Activated CD8-positive, alpha-beta memory T cell treated with anti-CD3 and anti-CD28 coated beads, Interleukin-2, amount 10 ng/mL, durations not matched to agents 7 days and 5 days (primary cell): ENCODE measurements at regions not wholly inside any gene's neighbourhood (a gene's known extent, or its start where the extent isn't known, plus 50 kb on each side); places are given as distances from the start of the nearest gene placed in this dataset.

Experiments used
- ATAC-seq: fragments of 150-1000 bp; cut with Tn5 transposase; one replicate; pipeline ENCODE4 v1.10.0; 2021; ENCODE audit warnings: moderate library complexity
- CTCF ChIA-PET: fragments of 350-600 bp; sonication (Branson Sonifier 250); formaldehyde crosslinking; loops from one replicate; lab custom pipeline; 2021; ENCODE audit warnings: antibody characterized with exemption; lab: Charles Lee
- DNase-seq: peaks from one replicate; pipeline ENCODE4 v3.0.0-alpha.2; 2020
- H3K27ac Mint-ChIP-seq: one replicate; pipeline ENCODE4 v1.8.0; 2021; ENCODE audit warnings: mild to moderate bottlenecking, mixed read lengths
- H3K27me3 Mint-ChIP-seq: one replicate; pipeline ENCODE4 v1.8.0; 2021; ENCODE audit warnings: mixed read lengths
- H3K36me3 Mint-ChIP-seq: one replicate; pipeline ENCODE4 v1.8.0; 2021; ENCODE audit warnings: mild to moderate bottlenecking, mixed read lengths
- H3K4me1 Mint-ChIP-seq: one replicate; pipeline ENCODE4 v1.8.0; 2021; ENCODE audit warnings: mixed read lengths
- H3K4me3 Mint-ChIP-seq: one replicate; pipeline ENCODE4 v1.8.0; 2021; ENCODE audit warnings: mild to moderate bottlenecking, moderate library complexity, mixed read lengths
- H3K9me3 Mint-ChIP-seq: one replicate; pipeline ENCODE4 v1.8.0; 2022; ENCODE audit warnings: low read depth, mixed read lengths

DNA sequence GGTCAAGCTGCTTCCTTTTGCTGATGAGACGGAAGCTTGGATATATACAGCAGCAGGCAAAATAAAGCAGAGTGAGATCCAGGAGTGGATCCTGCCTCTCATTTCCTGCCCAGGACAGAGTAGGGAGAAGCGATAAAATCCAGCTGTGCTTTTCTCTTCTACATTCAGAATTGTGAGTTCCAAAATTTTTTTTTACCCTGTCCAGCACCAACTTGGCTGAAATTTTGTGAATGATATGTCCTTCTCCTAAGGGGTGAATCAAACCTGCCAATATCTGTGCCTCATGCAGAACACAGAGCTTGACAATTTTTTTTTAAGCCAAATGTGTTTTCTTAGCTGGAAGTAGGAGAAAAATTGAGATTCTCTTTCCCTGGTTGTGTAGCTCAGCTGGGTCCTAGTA lies 235.6 kb upstream of the CHD6 start:
- Mint-ChIP-seq H3K4me3 (no peak overlapping the region), H3K9me3 (no peaks in the 10 kb centered on the region), H3K4me1 (no peaks in the 10 kb centered on the region), H3K27ac (no peak overlapping the region), H3K36me3 (no peaks in the 10 kb centered on the region), H3K27me3 (no peaks in the 10 kb centered on the region)
- CTCF ChIA-PET = no interaction called here
- no peak for ATAC-seq
- no peak for DNase-seq

DNA sequence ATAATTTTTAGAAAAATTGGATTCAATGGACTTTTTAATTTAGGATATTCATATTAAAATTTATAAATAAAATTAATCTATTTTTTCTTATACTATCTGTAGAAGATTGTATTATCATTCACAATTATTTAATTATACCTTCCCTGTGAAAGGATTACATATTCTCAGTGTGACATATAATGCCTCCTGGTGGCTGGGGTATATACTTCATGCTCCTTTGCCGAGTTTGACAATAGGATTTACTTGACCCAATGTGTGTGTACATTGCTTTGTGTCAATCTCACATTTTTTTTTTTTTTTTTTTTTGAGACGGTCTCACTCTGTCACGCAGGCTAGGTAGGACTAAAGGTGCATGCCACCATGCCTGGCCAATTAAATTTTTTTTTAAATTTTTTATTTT lies 230.0 kb upstream of the CHD6 start:
- Mint-ChIP-seq H3K9me3 (no peaks in the 10 kb centered on the region), H3K27me3 (no peaks in the 10 kb centered on the region), H3K4me3 (no peak overlapping the region), H3K36me3 (no peaks in the 10 kb centered on the region), H3K27ac (no peak overlapping the region), H3K4me1 (no peaks in the 10 kb centered on the region)
- CTCF ChIA-PET = no interaction called here
- ATAC-seq (no peak), DNase-seq (no peak)

DNA sequence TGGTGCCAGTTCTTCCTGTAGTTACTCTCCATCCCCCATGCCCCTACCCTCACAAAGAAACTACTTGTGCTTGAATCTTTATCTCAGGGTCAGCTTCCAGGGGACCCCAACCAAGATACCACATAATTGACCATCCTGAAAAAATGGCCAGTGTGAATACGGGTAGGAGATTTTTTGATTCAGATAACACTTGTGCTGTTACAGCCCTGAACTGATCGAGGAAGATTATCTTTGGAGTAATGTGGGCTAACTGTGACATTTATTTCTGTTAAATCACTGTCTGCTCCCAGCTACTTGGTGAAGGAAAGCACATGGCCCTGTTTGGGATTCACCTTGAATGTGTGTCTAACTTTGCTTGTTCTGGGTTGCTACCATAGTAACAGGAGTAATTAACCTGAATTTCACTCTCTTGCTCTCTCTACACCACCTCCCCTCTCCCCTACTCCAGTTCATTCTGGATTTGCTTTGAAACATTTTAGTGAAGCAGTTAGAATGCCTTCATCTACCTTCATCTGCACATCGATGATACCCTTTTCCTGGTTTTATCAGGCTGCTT lies 219.6 kb upstream of the CHD6 start:
- H3K4me1 Mint-ChIP-seq = no peaks in the 10 kb centered on the region
- CTCF ChIA-PET = no interaction called here
- DNase-seq (no peak), ATAC-seq (no peak)
- no peaks in the 10 kb centered on the region for H3K36me3 Mint-ChIP-seq
- no peaks in the 10 kb centered on the region for H3K27me3 Mint-ChIP-seq
- no peak overlapping the region for H3K4me3 Mint-ChIP-seq
- no peak overlapping the region for H3K27ac Mint-ChIP-seq
- H3K9me3 Mint-ChIP-seq = no peaks in the 10 kb centered on the region

DNA sequence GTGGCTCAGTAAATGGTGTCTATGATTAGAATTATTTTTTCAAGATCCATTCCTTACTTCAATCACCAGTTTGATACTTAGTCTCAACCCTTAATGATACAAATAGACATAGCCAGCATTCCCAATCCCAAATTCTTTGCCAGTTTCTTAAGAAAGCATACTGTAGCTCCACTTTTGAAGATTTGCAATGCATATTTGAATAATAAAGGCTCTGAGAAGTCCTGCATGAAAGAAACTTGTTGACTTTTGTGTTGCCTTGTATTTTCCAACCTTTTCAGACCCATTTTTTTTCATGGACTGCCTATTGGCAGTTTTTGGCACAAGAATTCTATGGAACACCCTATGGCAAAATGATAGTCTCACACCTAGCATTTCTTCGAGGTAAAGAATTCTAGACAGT lies 215.6 kb upstream of the CHD6 start:
- Mint-ChIP-seq H3K4me3 (no peak overlapping the region), H3K9me3 (no peaks in the 10 kb centered on the region), H3K27me3 (no peaks in the 10 kb centered on the region), H3K27ac (no peak overlapping the region), H3K36me3 (no peaks in the 10 kb centered on the region), H3K4me1 (no peaks in the 10 kb centered on the region)
- ATAC-seq (no peak), DNase-seq (no peak)
- CTCF ChIA-PET = no interaction called here

DNA sequence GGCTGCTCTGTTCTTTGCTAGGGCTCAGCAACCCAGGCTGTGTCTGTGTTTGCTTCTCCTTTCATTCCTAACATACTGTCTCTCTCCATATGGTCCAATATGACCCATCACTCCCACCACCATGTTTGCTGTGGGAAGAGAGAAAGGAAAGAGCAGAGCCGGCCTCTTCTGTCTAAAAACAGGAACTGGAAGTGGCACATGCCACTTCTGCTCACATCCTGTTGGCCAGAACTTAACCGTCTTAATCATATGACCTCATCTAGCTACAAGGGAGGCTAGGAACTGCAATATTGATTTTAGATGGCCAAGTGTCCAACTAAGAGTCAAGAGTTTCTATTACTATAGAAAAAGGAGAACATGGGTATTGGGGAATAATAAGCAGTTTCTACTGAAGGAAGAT lies 212.5 kb upstream of the CHD6 start:
- Mint-ChIP-seq H3K27me3 (no peaks in the 10 kb centered on the region), H3K9me3 (no peaks in the 10 kb centered on the region), H3K4me1 (no peaks in the 10 kb centered on the region), H3K4me3 (no peak overlapping the region), H3K27ac (no peak overlapping the region), H3K36me3 (no peaks in the 10 kb centered on the region)
- ATAC-seq (no peak), DNase-seq (no peak)
- CTCF ChIA-PET = no interaction called here

DNA sequence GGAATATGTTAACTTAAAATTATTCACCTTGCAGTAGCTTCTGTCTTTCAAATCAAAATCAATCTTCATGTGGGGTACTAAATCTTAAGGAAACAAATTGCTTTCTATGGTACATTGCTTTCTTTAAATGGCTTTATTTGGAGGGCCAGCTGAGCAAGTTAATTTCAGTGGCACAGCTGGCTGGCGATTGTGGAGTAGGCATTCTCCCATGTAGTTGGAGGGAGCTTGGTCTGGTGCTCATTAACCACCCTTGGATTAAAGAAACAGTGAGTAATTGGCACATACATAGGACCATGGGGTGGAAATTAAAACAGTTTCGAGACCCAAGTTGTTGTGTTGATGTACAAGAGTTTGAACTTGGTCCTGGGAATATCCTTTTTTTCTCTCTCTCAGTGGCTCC lies 201.3 kb upstream of the CHD6 start:
- Mint-ChIP-seq H3K4me1 (no peaks in the 10 kb centered on the region), H3K27ac (no peak overlapping the region), H3K4me3 (no peak overlapping the region), H3K36me3 (no peaks in the 10 kb centered on the region), H3K9me3 (no peaks in the 10 kb centered on the region), H3K27me3 (no peaks in the 10 kb centered on the region)
- ATAC-seq (no peak), DNase-seq (no peak)
- CTCF ChIA-PET = no interaction called here

DNA sequence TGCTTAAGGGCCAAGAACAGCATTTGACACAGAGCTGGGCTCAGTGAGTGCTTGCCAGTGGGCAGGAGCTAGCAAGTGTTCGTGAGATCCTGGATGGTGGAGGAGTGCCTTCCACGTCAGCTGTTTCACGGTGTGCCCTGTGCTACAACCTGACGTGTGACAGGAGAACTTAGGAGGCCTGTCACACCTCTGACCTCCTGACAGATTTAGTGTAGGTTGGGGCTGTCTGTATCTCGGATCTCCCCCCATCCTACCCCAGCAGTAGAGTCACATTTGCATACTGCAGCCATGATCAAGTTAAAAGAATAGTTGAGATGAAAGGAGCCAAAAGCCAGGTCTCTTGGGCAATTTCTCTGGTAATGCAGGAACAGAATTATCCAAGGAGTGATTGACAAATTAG lies 200.8 kb upstream of the CHD6 start:
- Mint-ChIP-seq H3K4me1 (no peaks in the 10 kb centered on the region), H3K27ac (no peak overlapping the region), H3K9me3 (no peaks in the 10 kb centered on the region), H3K36me3 (no peaks in the 10 kb centered on the region), H3K27me3 (no peaks in the 10 kb centered on the region), H3K4me3 (no peak overlapping the region)
- no peak for ATAC-seq
- CTCF ChIA-PET = no interaction called here
- DNase-seq = no peak

DNA sequence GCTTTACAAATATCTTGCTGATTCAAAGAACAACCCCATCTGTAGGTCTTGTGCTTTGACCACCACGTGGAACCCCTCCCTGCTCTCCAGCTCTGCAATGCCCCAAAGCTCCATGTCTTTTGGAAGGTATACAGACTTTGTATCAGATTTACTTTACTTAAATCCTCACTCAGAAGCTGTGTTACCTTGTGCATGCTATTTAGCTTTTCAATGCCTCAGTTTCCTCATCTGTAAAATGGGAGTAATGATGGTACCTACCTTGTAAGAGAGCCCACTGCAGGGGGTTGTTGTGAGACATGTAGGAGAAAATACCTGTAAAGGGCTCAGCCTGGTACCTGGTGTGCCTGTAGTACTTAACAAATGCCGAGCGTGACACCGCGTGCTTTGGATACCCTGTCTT lies 200.2 kb upstream of the CHD6 start:
- H3K4me3 Mint-ChIP-seq = no peak overlapping the region
- H3K4me1 Mint-ChIP-seq = no peaks in the 10 kb centered on the region
- no peaks in the 10 kb centered on the region for H3K27me3 Mint-ChIP-seq
- H3K36me3 Mint-ChIP-seq = no peaks in the 10 kb centered on the region
- ATAC-seq (no peak), DNase-seq (no peak)
- no peaks in the 10 kb centered on the region for H3K9me3 Mint-ChIP-seq
- H3K27ac Mint-ChIP-seq = no peak overlapping the region
- CTCF ChIA-PET = no interaction called here

DNA sequence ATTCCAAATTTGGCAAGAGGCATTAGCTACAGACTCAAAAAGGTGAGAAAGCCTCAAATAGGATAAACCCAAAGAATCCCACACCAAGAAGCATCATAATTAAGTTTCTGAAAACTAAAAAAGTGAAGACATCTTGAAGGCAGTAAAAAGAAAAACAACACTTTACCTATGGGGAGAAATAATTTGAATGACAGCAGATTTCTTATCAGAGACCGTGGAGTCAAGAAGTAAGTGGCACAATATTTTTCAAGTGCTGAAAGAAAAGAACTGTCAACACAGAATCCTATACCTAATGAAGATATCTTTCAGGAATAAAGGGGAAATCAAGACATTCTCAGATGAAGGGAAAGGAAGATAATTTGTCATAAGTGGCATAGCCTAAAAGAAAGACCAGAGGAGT lies 193.3 kb upstream of the CHD6 start:
- Mint-ChIP-seq H3K36me3 (no peaks in the 10 kb centered on the region), H3K9me3 (no peaks in the 10 kb centered on the region), H3K27ac (no peak overlapping the region), H3K27me3 (no peaks in the 10 kb centered on the region), H3K4me1 (no peaks in the 10 kb centered on the region), H3K4me3 (no peak overlapping the region)
- no peak for ATAC-seq
- no peak for DNase-seq
- CTCF ChIA-PET = no interaction called here

DNA sequence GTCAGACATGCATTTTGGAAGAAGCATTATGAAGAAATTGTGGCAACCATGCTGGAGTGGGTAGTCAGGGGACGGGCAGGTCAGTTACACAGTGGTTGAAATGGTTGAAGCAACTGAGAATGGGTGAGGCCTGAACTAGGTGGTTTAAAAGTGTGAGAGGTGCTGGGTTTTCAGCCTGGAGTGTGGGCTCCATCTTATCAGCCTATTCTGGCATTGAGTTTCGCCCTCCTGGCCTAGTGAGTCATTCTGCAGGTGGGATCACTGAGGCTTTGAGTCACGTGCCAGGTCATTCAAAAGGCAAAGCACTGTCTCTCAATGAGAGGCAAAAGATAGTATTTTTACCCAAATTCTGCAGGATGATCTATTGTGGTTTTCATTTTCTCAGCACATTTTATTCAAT lies 181.9 kb upstream of the CHD6 start:
- H3K4me3 Mint-ChIP-seq = no peak overlapping the region
- no peak for ATAC-seq
- no peaks in the 10 kb centered on the region for H3K4me1 Mint-ChIP-seq
- no peaks in the 10 kb centered on the region for H3K27me3 Mint-ChIP-seq
- H3K27ac Mint-ChIP-seq = no peak overlapping the region
- no peaks in the 10 kb centered on the region for H3K9me3 Mint-ChIP-seq
- no peak for DNase-seq
- H3K36me3 Mint-ChIP-seq = no peaks in the 10 kb centered on the region
- CTCF ChIA-PET = no interaction called here

DNA sequence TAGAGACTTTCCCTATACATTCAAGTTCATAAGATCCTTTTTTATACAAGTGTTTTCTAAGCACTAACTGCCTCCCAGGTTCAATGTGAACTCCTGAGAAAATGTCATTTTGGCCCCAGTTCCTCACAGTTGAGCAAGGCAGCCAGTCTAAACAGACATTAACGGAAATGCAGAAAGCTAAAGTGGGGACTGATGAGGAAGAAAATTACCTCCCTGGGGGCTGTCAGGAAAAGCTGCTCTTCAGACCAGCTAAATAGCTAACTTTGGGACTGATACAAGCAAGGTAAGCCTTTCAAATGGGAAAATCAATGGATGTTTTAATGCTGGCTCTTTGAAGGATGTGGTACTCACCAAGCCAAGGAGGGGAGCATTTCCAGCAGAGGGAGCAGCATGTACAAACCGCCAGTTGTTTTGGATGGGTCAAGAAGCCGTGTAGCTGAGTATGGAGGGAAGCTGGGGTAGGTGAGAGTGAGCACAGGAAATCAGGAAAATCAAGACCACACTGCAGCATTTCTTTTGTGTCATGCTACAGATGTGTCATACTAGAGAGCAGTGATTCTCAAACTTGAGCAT lies 180.8 kb upstream of the CHD6 start:
- no peak overlapping the region for H3K27ac Mint-ChIP-seq
- H3K36me3 Mint-ChIP-seq = no peaks in the 10 kb centered on the region
- no peak overlapping the region for H3K4me3 Mint-ChIP-seq
- H3K27me3 Mint-ChIP-seq = no peaks in the 10 kb centered on the region
- no peak for DNase-seq
- H3K4me1 Mint-ChIP-seq = no peaks in the 10 kb centered on the region
- ATAC-seq = no peak
- CTCF ChIA-PET = no interaction called here
- no peaks in the 10 kb centered on the region for H3K9me3 Mint-ChIP-seq

DNA sequence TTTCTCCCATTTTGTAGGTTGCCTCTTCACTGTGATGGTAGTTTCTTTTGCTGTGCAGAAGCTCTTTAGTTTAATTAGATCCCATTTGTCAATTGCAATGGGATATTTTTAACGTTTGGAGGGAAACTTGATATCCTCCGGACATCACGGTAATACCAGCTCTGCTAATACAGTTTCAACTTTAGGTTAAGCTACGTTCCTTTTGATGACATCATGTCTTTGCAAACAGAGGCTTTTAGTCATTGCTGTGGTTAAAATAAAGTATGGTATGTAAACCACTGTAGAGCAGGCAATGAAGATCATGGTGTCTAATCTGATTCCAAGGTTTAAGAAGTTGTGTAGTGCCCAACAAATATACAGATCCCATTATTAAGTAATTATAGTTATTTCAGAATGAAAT lies 168.0 kb upstream of the CHD6 start:
- no peaks in the 10 kb centered on the region for H3K9me3 Mint-ChIP-seq
- no peaks in the 10 kb centered on the region for H3K4me1 Mint-ChIP-seq
- no peak overlapping the region for H3K27ac Mint-ChIP-seq
- H3K27me3 Mint-ChIP-seq = no peaks in the 10 kb centered on the region
- H3K4me3 Mint-ChIP-seq = no peak overlapping the region
- no peak for DNase-seq
- H3K36me3 Mint-ChIP-seq = no peaks in the 10 kb centered on the region
- no peak for ATAC-seq
- CTCF ChIA-PET = no interaction called here

DNA sequence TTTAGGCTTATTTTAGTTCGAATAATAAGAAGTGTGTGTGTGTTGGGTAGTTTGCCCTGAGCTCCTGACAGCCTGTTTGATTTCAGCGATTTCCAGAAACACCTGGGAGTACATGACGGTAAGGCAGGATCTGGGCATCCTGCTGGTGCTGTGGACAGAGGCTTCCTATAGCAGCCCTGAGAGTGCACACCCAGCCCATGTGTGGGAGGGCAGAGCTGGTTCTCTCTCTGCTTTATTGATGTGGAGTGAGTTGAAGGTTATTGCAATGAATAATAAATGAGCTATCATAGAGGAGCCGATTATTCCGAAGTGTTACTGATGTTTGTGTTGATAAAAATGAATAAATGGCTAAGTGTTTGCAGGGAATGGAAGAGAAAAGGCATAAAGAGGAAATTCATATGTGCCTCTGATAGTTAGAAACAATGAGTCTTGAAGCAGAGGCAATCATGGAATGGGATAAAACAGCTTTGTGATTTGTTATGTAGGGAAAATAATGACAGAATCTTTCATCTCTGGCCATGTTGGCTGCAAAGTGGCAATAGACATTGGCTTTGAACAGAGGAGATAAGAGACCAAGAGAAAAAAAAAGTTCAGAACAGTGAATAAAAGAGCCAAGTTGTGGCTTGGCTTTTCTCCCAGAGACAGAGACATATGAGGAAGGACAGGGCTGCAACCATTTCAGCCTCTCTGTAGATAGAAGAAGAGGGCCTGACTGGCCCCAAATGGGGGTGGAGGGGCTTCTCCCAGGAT lies 166.2 kb upstream of the CHD6 start:
- ATAC-seq = no peak
- no peak overlapping the region for H3K27ac Mint-ChIP-seq

DNA sequence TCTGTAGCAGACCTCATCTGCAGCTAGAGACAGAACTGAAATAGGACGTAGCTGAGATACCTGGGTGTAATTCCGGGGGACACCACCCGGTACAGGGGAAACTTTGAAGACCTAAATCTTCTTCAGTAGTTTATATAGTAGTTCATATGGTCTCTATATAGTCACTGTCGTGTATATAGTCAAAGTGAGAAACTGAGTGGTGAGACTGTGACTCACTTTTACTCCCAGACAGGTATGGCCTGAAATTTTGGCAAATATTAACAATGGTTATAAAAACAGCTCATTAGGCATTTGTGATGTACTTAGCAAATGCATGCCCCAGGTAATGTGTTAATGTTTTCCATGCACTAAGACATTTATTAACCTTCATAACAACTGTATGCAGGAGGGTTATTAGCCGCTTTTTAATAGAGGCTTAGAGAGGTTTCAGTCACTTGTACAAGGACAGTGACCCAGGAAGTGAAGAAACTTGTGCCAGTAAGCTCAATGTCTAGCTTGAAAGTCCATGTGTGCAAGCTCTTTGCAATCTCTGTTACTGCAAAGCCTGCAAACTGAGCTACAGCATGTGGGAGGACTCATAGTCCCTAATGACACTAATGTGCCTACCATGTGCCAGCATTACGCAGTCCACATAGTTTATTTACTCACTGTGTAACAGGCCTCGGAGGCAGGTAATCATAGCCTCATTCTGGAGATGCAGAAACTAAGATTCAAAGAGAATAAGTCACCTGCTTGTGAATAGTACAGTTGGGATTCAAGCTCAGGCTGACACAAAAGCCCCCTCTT lies 165.4 kb upstream of the CHD6 start:
- no peak for ATAC-seq

More for the DNA sequence above, 166.2 kb upstream of the CHD6 start:
- H3K36me3 Mint-ChIP-seq = no peaks in the 10 kb centered on the region
- no peak overlapping the region for H3K4me3 Mint-ChIP-seq
- DNase-seq = no peak
- H3K27me3 Mint-ChIP-seq = no peaks in the 10 kb centered on the region
- CTCF ChIA-PET = no interaction called here
- H3K4me1 Mint-ChIP-seq = no peaks in the 10 kb centered on the region
- no peaks in the 10 kb centered on the region for H3K9me3 Mint-ChIP-seq

More for the DNA sequence above, 165.4 kb upstream of the CHD6 start:
- Mint-ChIP-seq H3K4me3 (no peak overlapping the region), H3K27me3 (no peaks in the 10 kb centered on the region), H3K27ac (no peak overlapping the region), H3K36me3 (no peaks in the 10 kb centered on the region), H3K4me1 (no peaks in the 10 kb centered on the region), H3K9me3 (no peaks in the 10 kb centered on the region)
- DNase-seq = no peak
- CTCF ChIA-PET = no interaction called here
